H9 (cell line): ENCODE measurements at regions not wholly inside any gene's neighbourhood (a gene's known extent, or its start where the extent isn't known, plus 50 kb on each side); places are given as distances from the start of the nearest gene placed in this dataset.

Experiments used
- DNase-seq: peaks from one replicate; pipeline ENCODE4 v3.0.0-alpha.2; 2017
- H2AFZ ChIP-seq: one replicate; pipeline ENCODE4 v1.6.1; 2013; ENCODE audit warnings: mild to moderate bottlenecking, low read length, control low read depth, moderate library complexity
- H2AK5ac ChIP-seq: 2 replicates; pipeline ENCODE4 v1.6.1; 2013; ENCODE audit warnings: low read length, control low read depth, mixed read lengths; ENCODE audit not compliant: insufficient read length
- H2BK120ac ChIP-seq: one replicate; pipeline ENCODE4 v1.6.1; 2013; ENCODE audit warnings: low read depth, mild to moderate bottlenecking, low read length, control low read depth, inconsistent platforms; ENCODE audit not compliant: poor library complexity, severe bottlenecking
- H2BK12ac ChIP-seq: 2 replicates; pipeline ENCODE4 v1.6.1; 2013; ENCODE audit warnings: low read length, control low read depth, mixed read lengths, low read depth; ENCODE audit not compliant: insufficient read length
- H2BK15ac ChIP-seq: 2 replicates; pipeline ENCODE4 v1.6.1; 2013; ENCODE audit warnings: low read depth, low read length, control low read depth
- H2BK20ac ChIP-seq: one replicate; pipeline ENCODE4 v1.6.1; 2013; ENCODE audit warnings: low read depth, mild to moderate bottlenecking, low read length, control low read depth, inconsistent platforms; ENCODE audit not compliant: poor library complexity, severe bottlenecking
- H2BK5ac ChIP-seq: 2 replicates; pipeline ENCODE4 v1.6.1; 2013; ENCODE audit warnings: low read length, control low read depth, mixed read lengths; ENCODE audit not compliant: insufficient read length
- H3K14ac ChIP-seq: 2 replicates; pipeline ENCODE4 v1.6.1; 2013; ENCODE audit warnings: low read length, control low read depth; ENCODE audit not compliant: insufficient read depth
- H3K18ac ChIP-seq: 2 replicates; pipeline ENCODE4 v1.6.1; 2013; ENCODE audit warnings: low read depth, mild to moderate bottlenecking, mixed read lengths, low read length, control low read depth; ENCODE audit not compliant: insufficient read length
- H3K23ac ChIP-seq: 2 replicates; pipeline ENCODE4 v1.6.1; 2013; ENCODE audit warnings: low read length, control low read depth, mixed read lengths, low read depth; ENCODE audit not compliant: insufficient read length
- H3K23me2 ChIP-seq: 2 replicates; pipeline ENCODE4 v1.6.1; 2013; ENCODE audit warnings: low read depth, mild to moderate bottlenecking, mixed read lengths, low read length, control low read depth; ENCODE audit not compliant: insufficient read length, poor library complexity, severe bottlenecking
- H3K27ac ChIP-seq: 2 replicates; pipeline ENCODE4 v1.5.1; 2013; ENCODE audit warnings: low read length, control low read depth, mixed read lengths, low read depth; ENCODE audit not compliant: insufficient read length
- H3K27me3 ChIP-seq: 2 replicates; pipeline ENCODE4 v1.6.1; 2013; ENCODE audit warnings: low read length, control low read depth, inconsistent platforms; ENCODE audit not compliant: insufficient read depth
- H3K4ac ChIP-seq: 2 replicates; pipeline ENCODE4 v1.6.1; 2013; ENCODE audit warnings: low read depth, mild to moderate bottlenecking, control low read depth, inconsistent platforms, low read length, moderate library complexity
- H3K4me1 ChIP-seq: 2 replicates; pipeline ENCODE4 v1.6.1; 2013; ENCODE audit warnings: low read length, control low read depth, inconsistent platforms; ENCODE audit not compliant: insufficient read depth
- H3K4me2 ChIP-seq: 2 replicates; pipeline ENCODE4 v1.6.1; 2013; ENCODE audit warnings: low read length, control low read depth, mixed read lengths; ENCODE audit not compliant: insufficient read length, insufficient read depth
- H3K56ac ChIP-seq: 2 replicates; pipeline ENCODE4 v1.6.1; 2013; ENCODE audit warnings: low read depth, mild to moderate bottlenecking, mixed read lengths, low read length, control low read depth; ENCODE audit not compliant: insufficient read length
- H3K79me1 ChIP-seq: 2 replicates; pipeline ENCODE4 v1.6.1; 2013; ENCODE audit warnings: low read depth, mild to moderate bottlenecking, moderate library complexity, low read length, control low read depth, inconsistent platforms; ENCODE audit not compliant: insufficient read depth, poor library complexity, severe bottlenecking
- H3K79me2 ChIP-seq: 2 replicates; pipeline ENCODE4 v1.6.1; 2013; ENCODE audit warnings: low read length, control low read depth, inconsistent platforms; ENCODE audit not compliant: insufficient read depth
- H3K9ac ChIP-seq: 2 replicates; pipeline ENCODE4 v1.6.1; 2013; ENCODE audit warnings: low read length, control low read depth, mixed read lengths; ENCODE audit not compliant: insufficient read length; ENCODE audit errors: extremely low read depth
- H3K9me3 ChIP-seq: one replicate; pipeline ENCODE4 v1.6.1; 2013; ENCODE audit warnings: low read depth, low read length, inconsistent platforms; ENCODE audit not compliant: control insufficient read depth
- H3T11ph ChIP-seq: one replicate; pipeline ENCODE4 v1.6.1; 2013; ENCODE audit warnings: mild to moderate bottlenecking, low read length, control low read depth, inconsistent platforms
- H4K20me1 ChIP-seq: one replicate; pipeline ENCODE4 v1.6.1; 2013; ENCODE audit not compliant: control insufficient read depth, insufficient read length, insufficient read depth
- H4K5ac ChIP-seq: 2 replicates; pipeline ENCODE4 v1.6.1; 2013; ENCODE audit warnings: low read depth, mild to moderate bottlenecking, mixed read lengths, low read length, control low read depth; ENCODE audit not compliant: insufficient read length
- H4K8ac ChIP-seq: replicated peaks from 2 replicates; pipeline ENCODE4 v1.6.1; 2013; ENCODE audit warnings: low read length, control low read depth, mixed read lengths, low read depth; ENCODE audit not compliant: insufficient read length
- H4K91ac ChIP-seq: 2 replicates; pipeline ENCODE4 v1.6.1; 2013; ENCODE audit warnings: low read depth, mild to moderate bottlenecking, moderate library complexity, mixed read lengths, low read length, control low read depth; ENCODE audit not compliant: insufficient read length
- H3K27ac Mint-ChIP-seq, 3 experiments: 2 replicates in 2 of 3; 3 replicates in 1 of 3; pipeline ENCODE4 v1.8.0; 2020 to 2021; ENCODE audit warnings: mixed read lengths in 3 of 3, mild to moderate bottlenecking in 1 of 3, moderate library complexity in 1 of 3
- H3K27me3 Mint-ChIP-seq: 2 replicates; pipeline ENCODE4 v1.8.0; 2021; ENCODE audit warnings: low read depth, mild to moderate bottlenecking, moderate library complexity, mixed read lengths
- H3K36me3 Mint-ChIP-seq, 3 experiments: 2 replicates in 2 of 3; 3 replicates in 1 of 3; pipeline ENCODE4 v1.8.0; 2020 to 2021; ENCODE audit warnings: low read depth in 3 of 3, mixed read lengths in 3 of 3; ENCODE audit not compliant: insufficient read depth in 1 of 3
- H3K4me1 Mint-ChIP-seq, 2 experiments: 2 replicates each; pipeline ENCODE4 v1.8.0; 2020; ENCODE audit warnings: mixed read lengths in 2 of 2
- H3K4me3 Mint-ChIP-seq, 2 experiments: 2 replicates in 1 of 2; 3 replicates in 1 of 2; pipeline ENCODE4 v1.8.0; 2020 to 2021; ENCODE audit warnings: mild to moderate bottlenecking in 2 of 2, mixed read lengths in 2 of 2, moderate library complexity in 1 of 2
- H3K9me3 Mint-ChIP-seq, 2 experiments: 2 replicates in 1 of 2; 3 replicates in 1 of 2; pipeline ENCODE4 v1.8.0; 2020; ENCODE audit warnings: mild to moderate bottlenecking in 2 of 2, mixed read lengths in 2 of 2, moderate library complexity in 1 of 2
- CTCF ChIP-seq: fragments of 200-600 bp; sonication (generic); conservative IDR thresholded peaks from 3 replicates; pipeline ENCODE4 v1.8.0; 2021; ENCODE audit warnings: antibody characterized with exemption, mild to moderate bottlenecking
- WGBS: extraction: QIAGEN DNeasy Blood & Tissue Kit; methylation state at CpG from one replicate; pipeline ENCODE4 v1.1.7; 2013; ENCODE audit warnings: missing lambda C conversion rate, low lambda C conversion rate, mixed read lengths; ENCODE audit not compliant: insufficient read length; ENCODE audit errors: extremely low coverage; 5-methylcytosine and 5-hydroxymethylcytosine counted together

DNA sequence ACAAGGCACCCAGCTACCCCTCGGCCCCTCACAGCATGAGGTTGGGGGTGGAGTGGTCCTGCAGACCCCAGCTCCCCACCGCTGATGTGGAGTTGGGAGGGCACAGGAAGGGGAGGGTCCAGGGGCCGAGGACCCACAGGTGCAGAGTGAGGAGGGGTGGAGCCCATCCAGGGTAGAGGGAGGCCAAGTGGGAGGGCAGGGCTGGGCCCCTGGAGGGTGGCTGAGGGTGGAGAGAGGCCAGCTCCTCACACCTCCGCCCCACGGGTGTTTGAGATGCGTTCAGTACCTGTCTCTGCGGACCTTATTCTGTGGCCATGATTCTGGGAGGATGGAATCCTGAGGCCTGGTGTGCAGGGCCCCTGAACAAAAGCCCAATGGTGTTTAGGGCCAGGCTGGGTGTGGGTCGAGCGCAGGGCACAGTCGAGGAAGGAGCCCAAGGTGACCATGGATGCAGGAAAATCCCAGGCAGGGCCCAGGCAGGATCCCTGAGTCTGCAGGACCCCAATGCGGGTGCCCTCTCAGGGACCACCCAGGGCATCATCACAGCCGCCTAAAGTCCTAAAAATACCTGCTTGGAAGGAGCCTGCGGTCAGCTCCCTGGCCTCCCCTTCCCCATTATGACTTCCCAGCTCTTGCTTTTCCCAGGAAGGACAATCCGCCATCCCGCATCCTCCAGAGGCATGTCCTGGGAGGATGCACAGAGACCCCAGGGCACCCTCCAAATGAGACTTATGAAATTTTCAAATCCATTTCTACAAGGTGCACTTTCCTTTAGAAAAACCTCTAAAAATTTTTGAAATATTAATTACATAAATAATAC lies 377.1 kb upstream of the SFSWAP start:
- H3K4me2 ChIP-seq: no peak overlapping the region
- no peak overlapping the region for H3K4ac ChIP-seq
- no peak overlapping the region for H2AFZ ChIP-seq
- H4K20me1 ChIP-seq: no peaks in the 10 kb centered on the region
- H2BK20ac ChIP-seq: no peak overlapping the region
- H3T11ph ChIP-seq: no peak overlapping the region
- no peak for TF ChIP-seq CTCF
- no peak overlapping the region; a peak in 1 of 5 replicates for H3K4me3 Mint-ChIP-seq
- H3K14ac ChIP-seq: no peak overlapping the region
- H4K91ac ChIP-seq: no peak overlapping the region
- no CpG with 5 or more reads among the region's 15 CpGs for WGBS
- no peak overlapping the region for H2BK15ac ChIP-seq
- H4K8ac ChIP-seq: no peak overlapping the region
- H3K23ac ChIP-seq: no peak overlapping the region
- no peak overlapping the region for H3K56ac ChIP-seq
- no peak overlapping the region for H2BK5ac ChIP-seq
- no peak overlapping the region for H3K27ac Mint-ChIP-seq
- H3K79me1 ChIP-seq: no peaks in the 10 kb centered on the region
- H3K4me1 Mint-ChIP-seq: peaks cover 20 to 25% of the 10 kb centered on the region in 2 experiments
- no peaks in the 10 kb centered on the region for H3K27me3 ChIP-seq
- H2BK12ac ChIP-seq: no peak overlapping the region
- no peak for DNase-seq
- H3K27me3 Mint-ChIP-seq: peaks cover 12% of the 10 kb centered on the region
- H3K9me3 Mint-ChIP-seq: peaks cover 14 to 20% of the 10 kb centered on the region in 2 experiments
- no peak overlapping the region for H2AK5ac ChIP-seq
- H3K36me3 Mint-ChIP-seq: peaks cover 0 to 12% (median 3%) of the 10 kb centered on the region in 3 experiments; a peak in 4 of 7 replicates
- H3K4me1 ChIP-seq: no peaks in the 10 kb centered on the region
- no peaks in the 10 kb centered on the region for H3K9me3 ChIP-seq
- H3K18ac ChIP-seq: no peak overlapping the region
- H3K23me2 ChIP-seq: no peaks in the 10 kb centered on the region
- no peak overlapping the region for H3K27ac ChIP-seq
- H3K9ac ChIP-seq: no peak overlapping the region
- no peaks in the 10 kb centered on the region for H3K79me2 ChIP-seq
- no peak overlapping the region for H2BK120ac ChIP-seq
- H4K5ac ChIP-seq: no peak overlapping the region
